CD4-positive, alpha-beta memory T cell (primary cell): ENCODE measurements at regions not wholly inside any gene's neighbourhood (a gene's known extent, or its start where the extent isn't known, plus 50 kb on each side); places are given as distances from the start of the nearest gene placed in this dataset.

ENCODE experiments used
- CTCF ChIA-PET: fragments of 350-600 bp; sonication (Branson Sonifier 250); formaldehyde crosslinking; loops from one replicate; lab custom pipeline; 2021; ENCODE audit warnings: inconsistent platforms; ENCODE audit not compliant: partially characterized antibody; lab: Charles Lee
- POLR2A ChIA-PET: fragments of 350-600 bp; sonication (Branson Sonifier 250); formaldehyde crosslinking; loops from one replicate; lab custom pipeline; 2021; ENCODE audit not compliant: partially characterized antibody; lab: Charles Lee
- DNase-seq, 5 donors: peaks; one replicate each; pipeline versions ENCODE4 v3.0.0 to v3.0.0-alpha.2; 2020 to 2022; ENCODE audit warnings: mixed read lengths in 1 of 5
- H3K27ac ChIP-seq: one replicate; pipeline ENCODE4 v1.7.0; 2013; ENCODE audit warnings: low read depth, low read length
- H3K27me3 ChIP-seq: 2 replicates; pipeline ENCODE4 v1.7.0; 2013; ENCODE audit warnings: mild to moderate bottlenecking, low read length, moderate library complexity; ENCODE audit not compliant: insufficient read depth
- H3K36me3 ChIP-seq: 2 replicates; pipeline ENCODE4 v1.7.0; 2013; ENCODE audit warnings: mild to moderate bottlenecking, low read length, moderate library complexity; ENCODE audit not compliant: insufficient read depth
- H3K4me1 ChIP-seq: 2 replicates; pipeline ENCODE4 v1.7.0; 2013; ENCODE audit warnings: mild to moderate bottlenecking, low read length, moderate library complexity; ENCODE audit not compliant: insufficient read depth
- H3K4me3 ChIP-seq, 2 donors: one replicate each; pipeline ENCODE4 v1.7.0; 2013; ENCODE audit warnings: low read length in 2 of 2, mild to moderate bottlenecking in 1 of 2
- H3K9me3 ChIP-seq, 2 donors: one replicate each; pipeline ENCODE4 v1.7.0; 2013; ENCODE audit warnings: low read length in 2 of 2, control low read depth in 1 of 2; ENCODE audit not compliant: control insufficient read depth in 1 of 2
- H3K27ac Mint-ChIP-seq, 7 donors: one replicate each; pipeline ENCODE4 v1.8.0; 2020 to 2021; ENCODE audit warnings: mixed read lengths in 7 of 7, mild to moderate bottlenecking in 6 of 7, inconsistent platforms in 3 of 7, moderate library complexity in 3 of 7
- H3K27me3 Mint-ChIP-seq, 2 donors: one replicate each; pipeline ENCODE4 v1.8.0; 2020 to 2021; ENCODE audit warnings: mixed read lengths in 2 of 2
- H3K36me3 Mint-ChIP-seq, 2 donors: one replicate each; pipeline ENCODE4 v1.8.0; 2020 to 2021; ENCODE audit warnings: mixed read lengths in 2 of 2, inconsistent platforms in 1 of 2, mild to moderate bottlenecking in 1 of 2
- H3K4me1 Mint-ChIP-seq, 4 donors: one replicate each; pipeline ENCODE4 v1.8.0; 2020 to 2021; ENCODE audit warnings: mixed read lengths in 4 of 4, mild to moderate bottlenecking in 1 of 4
- H3K4me3 Mint-ChIP-seq, 8 donors: one replicate each; pipeline ENCODE4 v1.8.0; 2020 to 2021; ENCODE audit warnings: mixed read lengths in 8 of 8, mild to moderate bottlenecking in 7 of 8, moderate library complexity in 6 of 8, inconsistent platforms in 3 of 8
- H3K9me3 Mint-ChIP-seq, 8 donors: one replicate each; pipeline ENCODE4 v1.8.0; 2020 to 2021; ENCODE audit warnings: mixed read lengths in 8 of 8, mild to moderate bottlenecking in 5 of 8, inconsistent platforms in 3 of 8, moderate library complexity in 1 of 8
- intact Hi-C: fragments of 100-400 bp; cut with micrococcal nuclease; formaldehyde crosslinking; loops from one replicate; pipeline ENCODE4 v1.15.1; 2023

- Histone ChIP-seq H3K4me1 (no peaks in the 10 kb centered on the region), H3K4me3 (no peak overlapping the region), H3K36me3 (no peaks in the 10 kb centered on the region), H3K27ac (no peak overlapping the region), H3K27me3 (no peaks in the 10 kb centered on the region), H3K9me3 (no peaks in the 10 kb centered on the region)
- Mint-ChIP-seq H3K9me3 (peaks cover 0 to 3% (median 0%) of the 10 kb centered on the region in 8 donors), H3K27ac (no peak overlapping the region), H3K4me1 (no peaks in the 10 kb centered on the region), H3K27me3 (no peaks in the 10 kb centered on the region), H3K4me3 (no peak overlapping the region), H3K36me3 (no peaks in the 10 kb centered on the region)
- POLR2A ChIA-PET: no interaction called here
- DNase-seq: no peak
- intact Hi-C loops: no loop called here
- CTCF ChIA-PET: no interaction called here
Measured at GRCh38 chr4:128697323-128697722, 112.2 kb upstream of the JADE1 start.

- H3K36me3 Mint-ChIP-seq: no peaks in the 10 kb centered on the region
- Histone ChIP-seq H3K36me3 (no peaks in the 10 kb centered on the region), H3K4me3 (no peak overlapping the region), H3K9me3 (no peaks in the 10 kb centered on the region), H3K27me3 (no peaks in the 10 kb centered on the region), H3K4me1 (no peaks in the 10 kb centered on the region), H3K27ac (no peak overlapping the region)
- H3K4me1 Mint-ChIP-seq: no peaks in the 10 kb centered on the region
- ChIA-PET CTCF (no interaction called here), POLR2A (no interaction called here)
- peaks cover 1 to 17% of the 10 kb centered on the region in 2 donors for H3K27me3 Mint-ChIP-seq
- H3K9me3 Mint-ChIP-seq: peaks cover 0 to 8% (median 0%) of the 10 kb centered on the region in 8 donors
- intact Hi-C loops: no loop called here
- DNase-seq: no peak
- H3K27ac Mint-ChIP-seq: no peak overlapping the region
- no peak overlapping the region for H3K4me3 Mint-ChIP-seq
Measured at GRCh38 chr4:128690011-128690410, 119.5 kb upstream of the JADE1 start.

- H3K27me3 Mint-ChIP-seq: peaks cover 1 to 17% of the 10 kb centered on the region in 2 donors
- ChIA-PET POLR2A (no interaction called here), CTCF (no interaction called here)
- no peak for DNase-seq
- no peaks in the 10 kb centered on the region for H3K36me3 ChIP-seq
- no peak overlapping the region for H3K4me3 ChIP-seq
- H3K4me1 Mint-ChIP-seq: no peaks in the 10 kb centered on the region
- H3K27me3 ChIP-seq: no peaks in the 10 kb centered on the region
- no peak overlapping the region for H3K4me3 Mint-ChIP-seq
- intact Hi-C loops: no loop called here
- H3K27ac ChIP-seq: no peak overlapping the region
- H3K36me3 Mint-ChIP-seq: no peaks in the 10 kb centered on the region
- no peaks in the 10 kb centered on the region for H3K9me3 ChIP-seq
- peaks cover 0 to 8% (median 0%) of the 10 kb centered on the region in 8 donors for H3K9me3 Mint-ChIP-seq
- no peaks in the 10 kb centered on the region for H3K4me1 ChIP-seq
- H3K27ac Mint-ChIP-seq: no peak overlapping the region
Measured at GRCh38 chr4:128688846-128689437, 120.6 kb upstream of the JADE1 start.

GRCh38 chr4:128688033-128688721 is 121.3 kb upstream of the JADE1 start:
- intact Hi-C loops: no loop called here

GRCh38 chr4:128686810-128687209 is 122.7 kb upstream of the JADE1 start:
- no peak for DNase-seq
- Mint-ChIP-seq H3K27me3 (peaks cover 4 to 17% of the 10 kb centered on the region in 2 donors), H3K36me3 (no peaks in the 10 kb centered on the region), H3K27ac (no peak overlapping the region), H3K4me1 (no peaks in the 10 kb centered on the region), H3K4me3 (no peak overlapping the region), H3K9me3 (peaks cover 0 to 6% (median 0%) of the 10 kb centered on the region in 8 donors)
- Histone ChIP-seq H3K4me3 (no peak overlapping the region), H3K4me1 (no peaks in the 10 kb centered on the region), H3K9me3 (no peaks in the 10 kb centered on the region), H3K27me3 (no peaks in the 10 kb centered on the region), H3K27ac (no peak overlapping the region), H3K36me3 (no peaks in the 10 kb centered on the region)
- ChIA-PET POLR2A (no interaction called here), CTCF (no interaction called here)
- intact Hi-C loops: no loop called here

More at GRCh38 chr4:128688033-128688721, 121.3 kb upstream of the JADE1 start:
- CTCF ChIA-PET: no interaction called here
- Mint-ChIP-seq H3K27me3 (peaks cover 4 to 17% of the 10 kb centered on the region in 2 donors), H3K4me3 (no peak overlapping the region), H3K9me3 (peaks cover 0 to 6% (median 0%) of the 10 kb centered on the region in 8 donors), H3K27ac (no peak overlapping the region), H3K4me1 (no peaks in the 10 kb centered on the region), H3K36me3 (no peaks in the 10 kb centered on the region)
- H3K27ac ChIP-seq: no peak overlapping the region
- POLR2A ChIA-PET: no interaction called here
- no peaks in the 10 kb centered on the region for H3K27me3 ChIP-seq
- H3K36me3 ChIP-seq: no peaks in the 10 kb centered on the region
- H3K4me1 ChIP-seq: no peaks in the 10 kb centered on the region
- no peak overlapping the region for H3K4me3 ChIP-seq
- no peaks in the 10 kb centered on the region for H3K9me3 ChIP-seq
- DNase-seq: no peak

- intact Hi-C loops: no loop called here
- H3K4me3 Mint-ChIP-seq: no peak overlapping the region
- no peak for DNase-seq
- no peaks in the 10 kb centered on the region for H3K36me3 Mint-ChIP-seq
- ChIA-PET CTCF (no interaction called here), POLR2A (no interaction called here)
- no peak overlapping the region for H3K27ac Mint-ChIP-seq
- peaks cover 0 to 6% (median 0%) of the 10 kb centered on the region in 8 donors for H3K9me3 Mint-ChIP-seq
- H3K27me3 Mint-ChIP-seq: peaks cover 4 to 17% of the 10 kb centered on the region in 2 donors
- Histone ChIP-seq H3K27ac (no peak overlapping the region), H3K27me3 (no peaks in the 10 kb centered on the region), H3K4me1 (no peaks in the 10 kb centered on the region), H3K36me3 (no peaks in the 10 kb centered on the region), H3K4me3 (no peak overlapping the region), H3K9me3 (no peaks in the 10 kb centered on the region)
- H3K4me1 Mint-ChIP-seq: no peaks in the 10 kb centered on the region
Measured at GRCh38 chr4:128686032-128686465, 123.5 kb upstream of the JADE1 start.

- Mint-ChIP-seq H3K9me3 (peaks cover 0 to 6% (median 0%) of the 10 kb centered on the region in 8 donors), H3K36me3 (no peaks in the 10 kb centered on the region), H3K27ac (no peak overlapping the region), H3K4me3 (no peak overlapping the region), H3K27me3 (peaks cover 6 to 16% of the 10 kb centered on the region in 2 donors), H3K4me1 (no peaks in the 10 kb centered on the region)
- POLR2A ChIA-PET: no interaction called here
- CTCF ChIA-PET: no interaction called here
- Histone ChIP-seq H3K4me1 (no peaks in the 10 kb centered on the region), H3K4me3 (no peak overlapping the region), H3K27ac (no peak overlapping the region), H3K9me3 (no peaks in the 10 kb centered on the region), H3K27me3 (no peaks in the 10 kb centered on the region), H3K36me3 (no peaks in the 10 kb centered on the region)
- intact Hi-C loops: no loop called here
- no peak for DNase-seq
Measured at GRCh38 chr4:128684016-128684415, 125.5 kb upstream of the JADE1 start.
